ENCODE measurements at regions not wholly inside any gene's neighbourhood (a gene's known extent, or its start where the extent isn't known, plus 50 kb on each side); places are given as distances from the start of the nearest gene placed in this dataset.

DNA sequence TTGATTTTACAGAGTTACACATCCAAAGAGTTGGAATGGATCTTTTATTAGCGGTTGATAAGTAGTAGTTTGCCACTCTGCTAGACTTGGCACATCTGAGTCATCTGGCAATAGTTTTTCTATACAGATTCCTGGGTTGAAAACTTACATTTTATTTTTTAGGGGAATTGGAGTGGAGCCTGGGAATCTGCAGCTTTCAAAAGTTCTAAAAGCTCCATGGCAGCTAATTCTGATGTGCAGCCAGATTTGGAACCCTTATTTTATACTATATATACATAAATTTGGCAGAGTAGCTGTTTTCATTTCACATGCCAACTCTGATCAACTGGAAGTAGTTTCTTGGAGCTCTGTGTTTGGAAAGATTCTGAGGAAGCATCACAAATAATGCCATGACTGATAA lies 715.5 kb downstream of the TLR4 start:
- no peaks in the 10 kb centered on the region for H3K36me3 ChIP-seq
- no peak overlapping the region for H3K4me3 ChIP-seq
- no peaks in the 10 kb centered on the region for H3K9me3 ChIP-seq
- peak; percentile 18 for DNase-seq
- H3K27me3 ChIP-seq = no peaks in the 10 kb centered on the region

DNA sequence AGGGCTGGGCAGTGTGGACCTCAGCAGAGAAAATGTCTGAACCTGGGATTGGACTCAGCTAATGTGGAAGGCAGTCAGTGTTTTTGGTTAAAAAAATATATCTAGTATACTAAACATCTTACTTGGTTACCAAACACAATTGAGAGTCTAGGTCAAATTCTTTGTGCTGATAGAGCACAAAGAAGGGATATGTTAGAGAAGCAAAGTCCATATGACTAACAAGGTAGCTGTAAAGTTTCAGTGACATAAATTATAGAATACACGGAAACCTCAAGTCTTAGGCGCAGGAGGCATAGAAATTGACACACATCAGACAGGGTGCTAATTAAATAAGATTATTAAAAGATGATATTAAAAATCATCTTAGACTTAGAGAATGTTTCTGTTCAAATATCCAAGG lies 718.3 kb downstream of the TLR4 start:
- Histone ChIP-seq H3K27me3 (no peaks in the 10 kb centered on the region), H3K4me3 (no peak overlapping the region)
- DNase-seq = no peak

DNA sequence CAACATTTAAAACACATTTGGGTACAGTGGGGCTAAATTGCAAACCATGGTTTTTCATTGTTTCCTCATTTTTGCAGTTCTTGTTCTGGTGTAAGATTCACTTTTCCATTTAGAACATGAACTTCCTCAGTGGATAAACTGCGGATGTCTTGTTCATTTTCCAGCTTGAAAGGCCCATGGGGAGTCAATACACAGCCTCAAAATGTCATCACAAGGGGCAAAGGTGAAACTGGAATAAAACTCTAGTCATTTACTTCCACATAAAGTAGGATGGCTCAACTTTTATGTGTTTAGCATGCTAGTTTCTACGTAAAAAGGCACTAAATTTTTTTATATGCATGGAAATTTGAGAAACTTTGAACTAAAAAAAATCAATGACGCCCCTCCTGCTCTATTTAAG lies 718.8 kb downstream of the TLR4 start:
- no peaks in the 10 kb centered on the region for H3K36me3 ChIP-seq
- no peak overlapping the region for H3K4me3 ChIP-seq
- H3K27me3 ChIP-seq = no peaks in the 10 kb centered on the region
- no peaks in the 10 kb centered on the region for H3K9me3 ChIP-seq
- no peak for DNase-seq

More for the DNA sequence above, 718.3 kb downstream of the TLR4 start:
- no peaks in the 10 kb centered on the region for H3K9me3 ChIP-seq
- H3K36me3 ChIP-seq = no peaks in the 10 kb centered on the region

DNA sequence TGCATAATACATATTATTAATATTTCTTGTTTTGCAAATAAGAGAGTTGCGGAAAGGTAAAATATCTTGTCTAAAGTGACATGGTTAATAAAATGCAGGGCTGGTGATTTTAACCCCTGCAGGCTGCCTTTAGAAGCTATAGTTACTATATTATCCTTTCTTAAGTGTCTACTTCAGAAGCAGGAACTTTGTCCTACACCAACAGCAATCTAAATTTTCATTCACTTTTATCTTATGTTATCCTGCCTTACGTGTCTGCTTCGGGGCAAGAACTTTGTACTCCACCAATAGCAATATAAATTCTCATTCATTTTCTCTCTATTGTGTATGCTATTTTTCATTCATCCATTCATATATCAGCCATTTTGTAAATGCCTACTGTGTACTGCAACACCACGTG lies 719.5 kb downstream of the TLR4 start:
- Histone ChIP-seq H3K9me3 (no peaks in the 10 kb centered on the region), H3K27me3 (no peaks in the 10 kb centered on the region), H3K4me3 (no peak overlapping the region), H3K36me3 (no peaks in the 10 kb centered on the region)
- DNase-seq = no peak

DNA sequence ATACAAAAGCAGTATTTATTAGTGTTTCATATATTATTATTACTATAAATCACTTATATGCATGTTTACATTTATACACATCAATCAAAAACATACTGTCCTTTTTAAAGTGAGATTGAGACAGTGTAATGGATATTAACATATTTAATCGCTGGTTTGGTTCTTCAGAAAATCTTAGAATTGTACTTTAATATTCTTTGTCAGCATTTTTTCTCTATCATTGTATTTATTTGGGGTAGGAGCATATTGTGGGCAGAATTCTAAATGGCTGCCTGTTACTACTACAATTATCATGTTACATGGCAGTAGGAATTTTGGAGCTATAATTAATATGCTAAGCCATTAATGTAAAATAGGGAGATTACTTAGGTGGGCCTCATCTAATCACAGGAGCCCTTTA lies 722.6 kb downstream of the TLR4 start:
- H3K9me3 ChIP-seq = no peaks in the 10 kb centered on the region
- H3K36me3 ChIP-seq = no peaks in the 10 kb centered on the region
- H3K27me3 ChIP-seq = no peaks in the 10 kb centered on the region
- DNase-seq = no peak
- H3K4me3 ChIP-seq = no peak overlapping the region

DNA sequence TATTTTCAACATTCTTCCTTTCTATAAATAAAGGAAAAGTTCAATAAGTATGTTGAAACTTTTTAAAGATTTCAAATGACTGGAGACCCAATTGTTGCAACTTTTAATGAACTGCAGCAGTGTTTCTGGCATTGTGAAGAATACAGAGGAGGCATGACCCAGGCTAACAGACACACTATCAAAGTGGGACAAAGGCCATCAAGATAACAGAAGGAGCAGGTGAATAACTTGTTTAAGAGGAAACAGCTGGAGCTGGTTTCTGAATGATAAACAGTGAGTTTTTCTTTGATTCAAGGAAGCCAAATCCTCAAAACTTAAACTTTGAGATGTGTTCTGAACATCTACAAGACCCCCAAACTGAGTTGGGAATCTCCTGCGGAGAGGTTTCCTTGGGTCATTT lies 734.6 kb downstream of the TLR4 start:
- H3K4me3 ChIP-seq = no peak overlapping the region
- DNase-seq = no peak
- H3K36me3 ChIP-seq = no peaks in the 10 kb centered on the region
- no peaks in the 10 kb centered on the region for H3K27me3 ChIP-seq
- H3K9me3 ChIP-seq = no peaks in the 10 kb centered on the region

DNA sequence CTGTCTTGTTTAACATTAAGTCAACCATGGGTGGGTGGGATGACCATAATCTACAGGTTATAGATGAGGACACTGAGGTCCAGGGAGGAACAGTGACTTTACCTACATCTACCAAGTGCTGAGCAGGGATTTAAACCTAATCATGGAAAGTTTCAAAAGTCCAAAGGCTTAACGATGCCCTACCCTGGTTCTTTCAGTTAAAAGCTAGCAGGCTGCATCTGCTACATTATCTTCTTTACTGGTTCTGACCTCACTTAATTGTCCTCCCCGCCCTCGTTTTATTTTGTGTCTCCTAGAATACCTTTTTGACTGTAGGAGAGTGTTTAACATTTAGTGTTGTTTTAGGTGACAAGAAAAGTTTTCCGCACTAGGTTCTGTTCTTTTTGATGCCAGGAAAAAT lies 735.2 kb downstream of the TLR4 start:
- H3K4me3 ChIP-seq = no peak overlapping the region
- no peak for DNase-seq
- H3K27me3 ChIP-seq = no peaks in the 10 kb centered on the region
- no peaks in the 10 kb centered on the region for H3K36me3 ChIP-seq
- no peaks in the 10 kb centered on the region for H3K9me3 ChIP-seq

DNA sequence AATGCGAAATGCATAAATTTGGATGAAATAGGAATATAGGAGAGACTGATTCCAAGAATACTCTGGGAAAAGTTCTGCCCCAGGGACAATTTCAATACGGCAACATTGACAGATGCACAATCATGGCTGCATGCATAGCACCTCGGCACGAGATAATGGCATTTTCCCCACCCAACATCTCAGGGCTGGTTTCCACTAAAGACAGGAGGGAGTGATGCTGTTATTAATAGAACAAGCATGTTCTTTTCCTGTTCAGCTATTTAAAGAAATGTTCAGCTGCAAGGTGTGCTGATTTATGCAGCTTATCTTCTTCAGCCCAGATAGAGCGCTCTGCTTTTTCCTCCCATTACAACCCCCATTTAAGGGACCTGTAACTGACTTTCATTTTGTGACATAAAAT lies 740.2 kb downstream of the TLR4 start:
- no peak for DNase-seq
- no peaks in the 10 kb centered on the region for H3K9me3 ChIP-seq
- H3K36me3 ChIP-seq = no peaks in the 10 kb centered on the region
- no peaks in the 10 kb centered on the region for H3K27me3 ChIP-seq
- H3K4me3 ChIP-seq = no peak overlapping the region

DNA sequence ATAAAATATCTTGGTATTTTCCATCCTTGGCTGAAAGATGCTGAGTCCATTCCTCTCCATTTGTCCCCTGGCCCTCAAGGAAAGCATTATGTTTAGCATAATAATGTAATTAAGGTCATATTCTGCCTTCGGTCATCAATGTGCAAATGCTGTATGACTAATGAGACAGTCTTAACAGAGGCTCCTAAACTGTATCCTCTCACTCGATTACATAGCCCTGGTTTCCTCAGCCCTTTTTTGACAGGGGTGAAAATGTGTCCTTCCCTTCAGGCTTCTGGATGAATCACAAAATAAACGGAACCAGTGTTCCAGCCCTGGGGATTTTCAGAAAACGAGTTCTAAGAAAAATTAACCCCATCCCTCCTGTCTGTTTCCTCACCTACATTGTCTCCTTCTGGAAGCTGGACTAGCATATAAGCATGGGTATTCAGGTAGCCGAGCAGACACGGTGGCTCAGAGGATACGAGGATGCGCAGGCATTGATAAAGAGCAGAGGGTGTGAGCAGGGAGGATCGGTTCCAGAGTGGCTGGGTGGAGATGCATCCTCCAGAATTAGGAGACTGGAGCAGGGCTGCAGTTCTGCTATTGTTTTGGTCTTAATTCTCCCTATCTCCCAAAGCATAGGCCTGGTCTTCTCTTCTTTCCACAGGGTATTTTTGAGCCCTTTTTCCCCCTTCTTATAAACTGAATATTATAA lies 742.9 kb downstream of the TLR4 start:
- no peaks in the 10 kb centered on the region for H3K27me3 ChIP-seq
- no peaks in the 10 kb centered on the region for H3K36me3 ChIP-seq
- no peak overlapping the region for H3K4me3 ChIP-seq
- H3K9me3 ChIP-seq = no peaks in the 10 kb centered on the region
- DNase-seq = no peak

DNA sequence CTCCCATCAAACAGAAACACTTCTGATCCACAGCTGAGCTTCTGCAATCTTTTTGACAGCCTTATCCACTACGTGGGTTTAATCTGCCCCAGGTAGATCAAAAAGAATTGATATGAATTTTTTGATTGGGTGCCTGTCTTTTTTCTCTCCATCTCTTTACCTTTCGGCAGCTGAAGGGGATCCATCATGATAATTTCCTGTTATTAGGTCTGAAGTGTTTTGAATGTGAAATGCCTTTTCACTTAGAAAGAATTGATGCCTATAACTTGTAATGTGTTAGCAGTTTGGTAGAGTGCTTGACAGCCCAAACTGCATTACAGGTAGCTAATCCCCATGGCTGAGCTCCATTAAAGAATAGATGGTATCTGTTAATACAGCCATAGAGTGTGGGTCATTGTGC lies 745.4 kb downstream of the TLR4 start:
- no peaks in the 10 kb centered on the region for H3K27me3 ChIP-seq
- no peak for DNase-seq
- H3K9me3 ChIP-seq = no peaks in the 10 kb centered on the region
- H3K36me3 ChIP-seq = no peaks in the 10 kb centered on the region
- H3K4me3 ChIP-seq = no peak overlapping the region

DNA sequence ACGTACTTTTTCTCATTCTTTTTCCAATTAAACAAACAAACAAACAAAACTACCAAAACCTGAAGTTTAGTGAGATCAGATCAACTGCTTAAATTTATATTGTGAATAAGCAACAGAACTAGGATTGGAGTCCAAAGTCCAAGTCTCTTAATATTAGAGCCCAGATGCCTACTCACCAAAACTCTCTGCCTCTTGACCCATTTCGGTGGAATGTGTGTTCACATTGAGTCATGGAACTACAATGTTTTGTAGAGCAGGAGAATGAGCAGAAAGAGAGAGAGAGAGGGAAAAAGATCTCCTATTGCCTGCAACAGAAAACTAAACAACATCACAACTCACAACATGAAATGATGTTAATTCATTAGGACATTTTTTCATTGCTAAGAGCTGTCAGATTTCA lies 751.1 kb downstream of the TLR4 start:
- H3K4me3 ChIP-seq = no peak overlapping the region
- H3K36me3 ChIP-seq = no peaks in the 10 kb centered on the region
- no peaks in the 10 kb centered on the region for H3K27me3 ChIP-seq
- DNase-seq = peak; percentile 16
- no peaks in the 10 kb centered on the region for H3K9me3 ChIP-seq

DNA sequence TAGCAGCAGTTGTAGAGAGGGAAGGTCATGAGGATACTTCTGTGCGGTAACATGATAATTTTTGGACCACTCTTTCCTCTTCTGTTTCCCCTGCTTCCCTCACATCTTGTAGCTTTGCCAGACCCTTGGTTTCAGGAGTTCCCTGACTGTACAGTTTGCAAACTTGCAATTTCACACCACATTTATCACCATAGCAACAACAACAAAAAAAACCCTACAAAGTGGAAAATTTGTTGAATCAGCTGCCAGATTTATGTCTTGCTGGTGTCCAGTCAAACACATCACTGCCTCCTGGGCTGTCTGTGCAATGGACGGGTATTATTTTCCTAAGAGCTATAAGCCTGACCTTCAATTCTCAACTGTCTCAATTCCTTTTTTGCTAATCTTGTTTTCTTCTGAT lies 751.6 kb downstream of the TLR4 start:
- H3K27me3 ChIP-seq = no peaks in the 10 kb centered on the region
- H3K9me3 ChIP-seq = no peaks in the 10 kb centered on the region
- no peak overlapping the region for H3K4me3 ChIP-seq
- DNase-seq = no peak
- no peaks in the 10 kb centered on the region for H3K36me3 ChIP-seq

DNA sequence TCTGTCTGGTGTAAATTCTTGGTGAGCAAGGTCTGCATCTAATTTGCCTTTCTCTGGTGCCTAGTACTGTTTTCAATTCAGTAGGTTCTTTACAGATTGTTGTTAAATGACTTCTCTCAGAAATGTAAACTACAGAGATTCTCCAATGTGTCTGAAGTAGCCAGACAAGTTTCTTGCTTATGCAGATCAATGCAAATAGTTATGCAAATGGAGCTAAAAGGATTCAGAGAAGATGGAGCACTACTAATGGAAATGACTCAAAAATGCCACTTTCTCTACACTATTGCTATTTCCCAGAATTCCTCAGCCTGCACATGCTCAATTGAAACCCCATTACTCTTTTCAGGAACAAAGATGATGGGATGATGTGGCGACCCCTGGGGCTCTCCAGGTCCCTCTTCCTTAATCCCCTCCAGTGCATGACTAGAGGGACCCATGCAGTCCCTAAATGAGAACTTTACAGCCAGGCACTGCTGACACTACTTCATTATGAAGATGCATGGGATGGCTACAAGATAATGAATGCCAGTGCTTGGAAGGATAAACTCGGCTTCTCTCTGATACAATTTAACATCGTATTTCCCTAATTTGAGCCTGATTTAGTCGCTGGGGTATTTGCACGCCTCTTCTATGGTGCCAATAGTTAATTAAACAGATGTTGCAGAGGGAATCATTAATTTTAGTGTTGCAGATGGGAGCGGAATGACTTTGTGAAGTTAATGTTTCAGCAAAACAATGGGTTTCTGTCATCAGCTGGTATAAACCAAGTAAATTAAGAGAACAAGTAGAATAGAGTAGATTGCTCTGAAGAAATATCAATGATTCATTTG lies 753.2 kb downstream of the TLR4 start:
- no peak for DNase-seq
- Histone ChIP-seq H3K27me3 (no peaks in the 10 kb centered on the region), H3K4me3 (no peak overlapping the region), H3K9me3 (no peaks in the 10 kb centered on the region), H3K36me3 (no peaks in the 10 kb centered on the region)

DNA sequence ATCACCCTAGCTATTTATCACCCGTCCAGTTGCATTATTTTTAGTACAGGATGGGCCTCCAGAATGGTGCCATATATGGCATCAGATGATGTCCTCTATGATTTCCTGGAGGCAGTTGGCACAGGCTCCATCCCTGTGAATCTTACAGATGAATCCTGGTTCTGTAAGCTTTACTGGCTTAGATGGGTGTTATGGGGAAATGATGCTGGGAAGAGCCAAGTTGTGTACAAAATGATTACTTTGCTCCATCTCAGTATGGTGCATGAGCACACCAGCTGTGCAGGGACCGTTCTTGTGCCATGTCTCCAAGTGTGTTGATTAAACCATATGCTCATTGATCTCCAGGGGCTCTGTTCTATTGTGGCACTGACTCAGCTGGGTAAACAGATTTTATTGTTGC lies 755.7 kb downstream of the TLR4 start:
- no peaks in the 10 kb centered on the region for H3K27me3 ChIP-seq

DNA sequence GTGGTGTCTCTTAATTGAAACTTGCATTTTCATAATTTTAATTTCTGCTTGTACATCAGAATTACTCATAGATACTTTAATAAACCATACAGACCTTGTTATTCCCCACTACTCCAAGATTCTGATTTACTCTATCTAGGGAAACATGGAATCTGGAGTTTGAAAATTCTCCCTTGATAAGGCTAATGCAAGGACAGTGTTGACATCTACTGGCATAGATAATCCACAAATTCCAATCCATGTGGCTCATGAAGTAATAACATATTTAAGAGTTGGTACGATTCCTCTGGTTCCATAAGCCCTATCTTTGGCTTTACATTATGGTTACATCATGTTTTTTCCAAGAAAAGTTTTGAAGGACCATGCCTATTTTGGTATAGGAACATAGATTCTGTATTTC lies 759.2 kb downstream of the TLR4 start:
- Histone ChIP-seq H3K36me3 (no peaks in the 10 kb centered on the region), H3K4me3 (no peak overlapping the region), H3K9me3 (no peaks in the 10 kb centered on the region), H3K27me3 (no peaks in the 10 kb centered on the region)
- DNase-seq = no peak

More for the DNA sequence above, 755.7 kb downstream of the TLR4 start:
- peak; percentile 19 for DNase-seq
- Histone ChIP-seq H3K36me3 (no peaks in the 10 kb centered on the region), H3K9me3 (no peaks in the 10 kb centered on the region), H3K4me3 (no peak overlapping the region)

DNA sequence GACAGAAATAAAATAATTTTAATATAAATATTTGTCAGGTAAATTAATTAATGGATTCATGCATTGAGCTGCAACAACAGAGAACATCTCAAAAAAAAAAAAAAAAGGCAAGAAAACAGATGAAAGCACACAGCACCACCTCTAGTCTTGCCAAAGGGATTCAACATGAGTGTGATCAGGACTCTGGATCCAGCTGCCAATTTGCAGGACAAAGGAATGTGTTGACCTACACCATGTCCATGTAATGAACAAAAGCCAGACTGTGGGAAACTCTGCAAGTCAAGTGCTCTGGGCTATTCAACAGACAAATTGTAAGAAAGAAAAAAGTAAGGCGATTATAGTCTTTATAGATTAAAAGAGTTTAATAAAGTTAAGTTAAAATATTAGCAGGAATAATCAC lies 769.3 kb downstream of the TLR4 start:
- Histone ChIP-seq H3K27me3 (no peaks in the 10 kb centered on the region), H3K9me3 (no peaks in the 10 kb centered on the region), H3K36me3 (no peaks in the 10 kb centered on the region), H3K4me3 (no peak overlapping the region)
- DNase-seq = no peak

DNA sequence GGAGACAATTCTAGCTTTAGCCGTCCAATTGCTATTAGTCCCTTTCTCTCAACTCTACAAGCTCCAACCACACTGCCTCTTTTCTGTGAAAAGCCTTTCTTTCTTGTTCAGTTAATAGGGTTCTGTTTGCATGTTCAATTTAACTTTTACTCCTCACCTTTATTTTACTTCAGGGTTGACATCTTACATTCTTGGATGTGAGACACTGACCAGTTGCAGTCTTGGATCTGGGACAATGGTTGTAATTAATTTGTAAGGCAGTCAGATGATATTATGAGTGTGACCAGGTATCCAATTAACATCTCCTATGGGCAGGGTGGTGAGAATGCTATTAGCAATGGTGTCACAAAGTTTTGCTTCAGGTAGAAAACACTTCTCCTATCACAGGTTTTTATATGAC lies 774.5 kb downstream of the TLR4 start:
- Histone ChIP-seq H3K4me3 (no peak overlapping the region), H3K9me3 (no peaks in the 10 kb centered on the region), H3K36me3 (no peaks in the 10 kb centered on the region), H3K27me3 (no peaks in the 10 kb centered on the region)
- DNase-seq = no peak

DNA sequence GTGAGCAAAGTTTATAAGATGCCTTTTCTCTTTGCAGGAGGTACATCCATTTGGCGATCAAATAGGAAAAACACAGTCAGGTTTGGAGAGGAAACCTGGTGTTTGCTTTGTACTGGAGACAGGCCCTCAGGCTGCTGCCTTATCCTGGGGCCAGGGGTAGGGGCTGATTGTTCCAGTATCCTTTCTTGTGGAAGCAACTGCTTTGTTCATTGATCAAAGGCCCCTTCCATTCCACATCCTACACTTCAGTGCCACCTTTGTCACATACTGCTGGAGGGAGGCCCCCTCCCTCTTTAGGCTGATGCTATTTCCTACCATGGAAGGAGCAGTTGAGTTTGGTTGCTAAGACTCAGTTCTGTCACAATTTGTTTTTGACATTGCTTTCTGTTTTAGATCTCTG lies 778.1 kb downstream of the TLR4 start:
- no peaks in the 10 kb centered on the region for H3K36me3 ChIP-seq
- no peak for DNase-seq
- H3K9me3 ChIP-seq = no peaks in the 10 kb centered on the region
- H3K27me3 ChIP-seq = no peaks in the 10 kb centered on the region
- H3K4me3 ChIP-seq = no peak overlapping the region
